ENCODE measurements at regions not wholly inside any gene's neighbourhood (a gene's known extent, or its start where the extent isn't known, plus 50 kb on each side); places are given as distances from the start of the nearest gene placed in this dataset.

DNA sequence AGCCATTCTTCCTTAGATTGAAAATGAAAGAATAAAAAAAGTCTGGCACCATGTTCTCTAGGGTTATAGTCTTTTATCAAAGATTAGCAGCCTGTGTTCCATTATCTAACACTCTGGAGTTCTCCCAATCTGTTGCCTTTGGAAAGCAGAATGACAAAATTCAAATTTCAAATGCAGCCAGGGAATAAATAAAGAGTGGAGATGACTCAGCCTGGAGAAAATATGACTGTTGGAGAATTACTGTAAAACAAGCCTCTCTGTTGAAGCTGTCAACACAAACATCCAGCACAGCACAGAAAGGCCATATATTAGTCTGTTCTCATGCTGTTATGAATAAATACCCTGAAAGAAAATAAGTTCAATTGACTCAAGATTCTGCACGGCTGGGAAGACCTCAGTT lies 650.5 kb upstream of the SLC10A2 start:
- no peak for DNase-seq (ENCODE audit: low spot score)
- TF ChIP-seq, protein P1, sequence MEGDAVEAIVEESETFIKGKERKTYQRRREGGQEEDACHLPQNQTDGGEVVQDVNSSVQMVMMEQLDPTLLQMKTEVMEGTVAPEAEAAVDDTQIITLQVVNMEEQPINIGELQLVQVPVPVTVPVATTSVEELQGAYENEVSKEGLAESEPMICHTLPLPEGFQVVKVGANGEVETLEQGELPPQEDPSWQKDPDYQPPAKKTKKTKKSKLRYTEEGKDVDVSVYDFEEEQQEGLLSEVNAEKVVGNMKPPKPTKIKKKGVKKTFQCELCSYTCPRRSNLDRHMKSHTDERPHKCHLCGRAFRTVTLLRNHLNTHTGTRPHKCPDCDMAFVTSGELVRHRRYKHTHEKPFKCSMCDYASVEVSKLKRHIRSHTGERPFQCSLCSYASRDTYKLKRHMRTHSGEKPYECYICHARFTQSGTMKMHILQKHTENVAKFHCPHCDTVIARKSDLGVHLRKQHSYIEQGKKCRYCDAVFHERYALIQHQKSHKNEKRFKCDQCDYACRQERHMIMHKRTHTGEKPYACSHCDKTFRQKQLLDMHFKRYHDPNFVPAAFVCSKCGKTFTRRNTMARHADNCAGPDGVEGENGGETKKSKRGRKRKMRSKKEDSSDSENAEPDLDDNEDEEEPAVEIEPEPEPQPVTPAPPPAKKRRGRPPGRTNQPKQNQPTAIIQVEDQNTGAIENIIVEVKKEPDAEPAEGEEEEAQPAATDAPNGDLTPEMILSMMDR (IDR thresholded peaks at IDR 0.05): no peak
- ATAC-seq (ENCODE audit: low FRiP score): no peak

DNA sequence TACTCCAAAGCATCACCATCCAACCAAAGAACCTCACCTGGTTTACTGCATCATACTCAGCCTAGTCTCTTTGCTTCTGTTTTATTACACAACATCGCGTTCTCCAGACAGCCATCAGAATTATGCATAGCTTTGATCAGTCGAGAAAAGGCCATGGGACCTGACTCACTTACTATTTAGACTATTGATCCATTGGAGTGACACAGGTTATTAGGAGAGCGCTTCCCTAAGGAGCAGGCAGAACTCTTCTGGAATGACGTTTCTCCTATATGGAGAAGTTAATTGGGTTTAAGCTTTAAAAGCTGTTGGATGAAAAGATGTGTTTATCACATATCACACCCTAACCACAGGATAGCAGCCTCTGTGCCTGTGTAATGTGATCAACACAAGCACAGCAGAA lies 649.1 kb upstream of the SLC10A2 start:
- DNase-seq (ENCODE audit: low spot score): no peak

DNA sequence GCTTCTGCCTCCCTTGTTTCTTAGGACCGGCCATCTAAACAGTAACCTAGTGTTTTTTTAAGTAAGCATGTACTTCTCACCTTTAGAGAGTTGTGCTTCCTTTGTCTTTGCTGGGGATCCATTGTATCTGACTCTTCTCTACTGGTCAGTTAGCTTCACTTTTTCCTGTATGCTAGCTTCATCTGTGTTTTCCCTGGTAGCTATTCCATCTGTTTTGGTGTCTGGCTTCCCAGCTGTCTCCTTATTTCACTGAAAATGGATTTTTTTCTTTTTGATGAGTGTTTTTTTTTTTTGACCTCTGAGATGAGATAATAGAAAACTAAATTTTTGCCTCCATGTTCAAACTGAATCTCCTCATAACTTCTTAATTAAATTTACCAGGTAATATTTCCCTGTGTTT lies 637.0 kb upstream of the SLC10A2 start:
- TF ChIP-seq, protein P1 (IDR thresholded peaks at IDR 0.05): no peak
- no peak for ATAC-seq (ENCODE audit: low FRiP score)

More for the DNA sequence above, 649.1 kb upstream of the SLC10A2 start:
- TF ChIP-seq, protein P1 (IDR thresholded peaks at IDR 0.05): no peak
- ATAC-seq (ENCODE audit: low FRiP score): no peak

DNA sequence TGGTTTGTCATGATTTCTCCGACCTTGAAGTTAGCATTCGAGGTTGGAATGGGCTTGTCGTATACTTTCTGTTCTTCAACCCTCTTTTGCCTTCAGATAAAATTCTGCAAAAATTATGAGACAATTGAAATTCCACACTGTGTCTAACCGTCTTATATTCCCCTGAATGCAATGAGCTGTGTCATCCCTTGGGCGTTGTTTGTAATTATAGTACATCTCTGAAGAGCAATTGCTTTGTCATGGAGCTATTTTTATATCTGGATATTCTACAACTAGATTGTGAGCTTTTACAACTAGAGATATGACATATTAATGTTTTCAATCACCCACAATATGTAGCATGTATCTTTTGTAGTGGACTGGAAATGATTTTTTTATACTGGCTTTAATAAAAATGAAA lies 631.8 kb upstream of the SLC10A2 start:
- no peak for DNase-seq (ENCODE audit: low spot score)
- no peak for ATAC-seq (ENCODE audit: low FRiP score)
- TF ChIP-seq, protein P1 (IDR thresholded peaks at IDR 0.05): no peak

More for the DNA sequence above, 637.0 kb upstream of the SLC10A2 start:
- no peak for DNase-seq (ENCODE audit: low spot score)

DNA sequence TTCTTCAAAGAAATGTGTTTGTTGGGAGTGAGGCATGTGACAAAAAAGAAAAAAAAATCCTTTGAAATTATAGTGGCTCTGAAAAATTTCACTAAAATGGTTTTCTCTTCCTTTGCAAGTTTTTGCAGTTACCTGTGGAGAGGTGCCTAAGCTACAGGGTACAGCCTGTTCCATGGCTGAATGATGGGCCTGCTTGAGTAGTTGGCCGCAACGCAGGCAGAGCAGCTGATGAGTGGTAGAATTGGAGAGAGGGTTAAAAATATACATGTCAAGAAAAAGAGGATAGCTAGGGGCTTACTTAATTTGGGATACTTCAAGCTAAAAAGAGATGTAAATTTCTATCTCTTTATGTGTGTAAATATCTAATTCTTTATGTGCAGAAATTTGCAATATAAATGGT lies 629.1 kb upstream of the SLC10A2 start:
- DNase-seq (ENCODE audit: low spot score) (no peak), ATAC-seq (ENCODE audit: low FRiP score) (no peak)
- TF ChIP-seq, protein P1 (IDR thresholded peaks at IDR 0.05): no peak

DNA sequence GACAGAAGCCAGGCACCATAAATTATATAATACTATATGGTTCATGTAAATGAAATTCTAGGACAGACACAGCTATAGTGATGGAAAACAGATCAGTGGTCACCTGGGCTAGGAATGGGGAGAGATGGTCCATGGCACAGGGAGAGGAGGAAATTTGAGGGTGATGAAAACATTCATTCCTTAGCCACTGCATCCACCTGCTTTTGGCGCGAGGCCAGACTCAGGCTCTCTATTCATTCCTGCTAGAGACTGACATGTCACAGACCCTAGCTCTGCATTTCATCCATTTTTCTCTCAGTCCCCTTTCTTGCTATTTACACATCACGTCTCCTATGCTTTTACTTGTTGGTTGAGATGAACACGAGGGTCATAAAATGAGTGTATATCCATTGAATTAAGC lies 628.3 kb upstream of the SLC10A2 start:
- ATAC-seq (ENCODE audit: low FRiP score) (no peak), DNase-seq (ENCODE audit: low spot score) (no peak)
- TF ChIP-seq, protein P1 (IDR thresholded peaks at IDR 0.05): no peak

DNA sequence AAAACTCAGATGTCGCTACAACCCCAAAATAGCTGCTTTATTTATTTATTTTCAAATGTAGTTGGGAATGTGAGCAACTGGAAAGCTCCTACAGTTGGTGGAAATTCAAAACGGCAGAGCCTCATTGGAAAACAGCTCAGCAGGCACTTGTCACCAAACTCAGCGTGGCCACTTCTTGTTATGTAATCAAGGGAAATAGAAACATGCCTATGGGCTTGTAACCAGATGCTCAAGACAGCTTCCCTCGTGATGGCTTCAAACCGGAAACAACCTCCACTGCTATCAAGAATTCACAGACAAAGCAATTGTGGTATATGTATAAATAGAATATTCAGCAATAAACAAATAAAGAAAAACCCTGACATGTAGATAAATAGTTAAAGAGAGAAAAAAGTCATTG lies 627.8 kb upstream of the SLC10A2 start:
- ATAC-seq (ENCODE audit: low FRiP score) (no peak), DNase-seq (ENCODE audit: low spot score) (no peak)
- TF ChIP-seq, protein P1 (IDR thresholded peaks at IDR 0.05): no peak

Data from omental fat pad (tissue), 3 donors.